GM19463 (cell line): ENCODE measurements at regions not wholly inside any gene's neighbourhood (a gene's known extent, or its start where the extent isn't known, plus 50 kb on each side); places are given as distances from the start of the nearest gene placed in this dataset.

Source experiments
- ATAC-seq: cut with Tn5 transposase; IDR thresholded peaks from one replicate; pipeline ENCODE4 v1.9.1; 2021; ENCODE audit warnings: mild to moderate bottlenecking, moderate library complexity; ENCODE audit not compliant: unreplicated experiment

- no peak for ATAC-seq
Observed at GRCh38 chr5:34480810-34481528, 175.2 kb upstream of the RAI14 start.

GRCh38 chr5:34483442-34484033 is 172.6 kb upstream of the RAI14 start:
- no peak for ATAC-seq

- ATAC-seq: no peak
Observed at GRCh38 chr5:34484216-34484920, 171.8 kb upstream of the RAI14 start.

- no peak for ATAC-seq
Observed at GRCh38 chr5:34485768-34486030, 170.4 kb upstream of the RAI14 start.

- peak; percentile 48 for ATAC-seq
Observed at GRCh38 chr5:34486160-34486848, 169.8 kb upstream of the RAI14 start.

- ATAC-seq: no peak
Observed at GRCh38 chr5:34486849-34487158, 169.3 kb upstream of the RAI14 start.

GRCh38 chr5:34487159-34487879 is 168.8 kb upstream of the RAI14 start:
- no peak for ATAC-seq

- no peak for ATAC-seq
Observed at GRCh38 chr5:34487956-34488355, 168.2 kb upstream of the RAI14 start.

GRCh38 chr5:34488984-34489383 is 167.1 kb upstream of the RAI14 start:
- ATAC-seq: no peak

GRCh38 chr5:34490506-34491250 is 165.4 kb upstream of the RAI14 start:
- ATAC-seq: no peak

- ATAC-seq: no peak
Observed at GRCh38 chr5:34491251-34491620, 164.9 kb upstream of the RAI14 start.

GRCh38 chr5:34494111-34494755 is 161.9 kb upstream of the RAI14 start:
- ATAC-seq: no peak

GRCh38 chr5:34495178-34495577 is 160.9 kb upstream of the RAI14 start:
- no peak for ATAC-seq

GRCh38 chr5:34496260-34496691 is 159.9 kb upstream of the RAI14 start:
- no peak for ATAC-seq

- ATAC-seq: no peak
Observed at GRCh38 chr5:34496701-34497469, 159.2 kb upstream of the RAI14 start.

GRCh38 chr5:34497470-34497808 is 158.7 kb upstream of the RAI14 start:
- no peak for ATAC-seq

GRCh38 chr5:34498572-34498971 is 157.6 kb upstream of the RAI14 start:
- ATAC-seq: no peak

GRCh38 chr5:34499001-34499734 is 157.0 kb upstream of the RAI14 start:
- ATAC-seq: peak; percentile 92
